ENCODE measurements at regions not wholly inside any gene's neighbourhood (a gene's known extent, or its start where the extent isn't known, plus 50 kb on each side); places are given as distances from the start of the nearest gene placed in this dataset.

DNA sequence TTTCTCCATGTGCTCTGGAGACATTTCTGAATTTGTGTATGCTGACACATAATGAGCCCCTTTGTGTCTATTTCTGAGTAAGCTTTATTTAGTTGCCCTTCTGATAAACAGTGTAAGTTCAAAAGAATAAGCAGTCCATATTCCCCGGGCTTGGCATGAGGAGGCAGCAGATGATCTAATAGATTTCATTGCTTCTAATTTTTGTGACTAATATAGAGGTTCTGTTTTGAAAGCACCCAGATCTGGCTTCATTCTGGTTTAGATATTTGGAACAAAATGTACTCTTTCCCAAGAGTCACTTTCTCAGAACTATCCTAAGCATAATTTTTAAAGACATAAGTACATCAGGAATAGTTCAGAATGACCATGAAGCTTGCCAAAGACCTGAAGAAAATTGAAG lies 290.9 kb downstream of the BTG1 start:
- TF ChIP-seq, protein P1, sequence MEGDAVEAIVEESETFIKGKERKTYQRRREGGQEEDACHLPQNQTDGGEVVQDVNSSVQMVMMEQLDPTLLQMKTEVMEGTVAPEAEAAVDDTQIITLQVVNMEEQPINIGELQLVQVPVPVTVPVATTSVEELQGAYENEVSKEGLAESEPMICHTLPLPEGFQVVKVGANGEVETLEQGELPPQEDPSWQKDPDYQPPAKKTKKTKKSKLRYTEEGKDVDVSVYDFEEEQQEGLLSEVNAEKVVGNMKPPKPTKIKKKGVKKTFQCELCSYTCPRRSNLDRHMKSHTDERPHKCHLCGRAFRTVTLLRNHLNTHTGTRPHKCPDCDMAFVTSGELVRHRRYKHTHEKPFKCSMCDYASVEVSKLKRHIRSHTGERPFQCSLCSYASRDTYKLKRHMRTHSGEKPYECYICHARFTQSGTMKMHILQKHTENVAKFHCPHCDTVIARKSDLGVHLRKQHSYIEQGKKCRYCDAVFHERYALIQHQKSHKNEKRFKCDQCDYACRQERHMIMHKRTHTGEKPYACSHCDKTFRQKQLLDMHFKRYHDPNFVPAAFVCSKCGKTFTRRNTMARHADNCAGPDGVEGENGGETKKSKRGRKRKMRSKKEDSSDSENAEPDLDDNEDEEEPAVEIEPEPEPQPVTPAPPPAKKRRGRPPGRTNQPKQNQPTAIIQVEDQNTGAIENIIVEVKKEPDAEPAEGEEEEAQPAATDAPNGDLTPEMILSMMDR (conservative IDR thresholded peaks at IDR 0.05) = no peak
- no peak overlapping the region for H3K27ac ChIP-seq

DNA sequence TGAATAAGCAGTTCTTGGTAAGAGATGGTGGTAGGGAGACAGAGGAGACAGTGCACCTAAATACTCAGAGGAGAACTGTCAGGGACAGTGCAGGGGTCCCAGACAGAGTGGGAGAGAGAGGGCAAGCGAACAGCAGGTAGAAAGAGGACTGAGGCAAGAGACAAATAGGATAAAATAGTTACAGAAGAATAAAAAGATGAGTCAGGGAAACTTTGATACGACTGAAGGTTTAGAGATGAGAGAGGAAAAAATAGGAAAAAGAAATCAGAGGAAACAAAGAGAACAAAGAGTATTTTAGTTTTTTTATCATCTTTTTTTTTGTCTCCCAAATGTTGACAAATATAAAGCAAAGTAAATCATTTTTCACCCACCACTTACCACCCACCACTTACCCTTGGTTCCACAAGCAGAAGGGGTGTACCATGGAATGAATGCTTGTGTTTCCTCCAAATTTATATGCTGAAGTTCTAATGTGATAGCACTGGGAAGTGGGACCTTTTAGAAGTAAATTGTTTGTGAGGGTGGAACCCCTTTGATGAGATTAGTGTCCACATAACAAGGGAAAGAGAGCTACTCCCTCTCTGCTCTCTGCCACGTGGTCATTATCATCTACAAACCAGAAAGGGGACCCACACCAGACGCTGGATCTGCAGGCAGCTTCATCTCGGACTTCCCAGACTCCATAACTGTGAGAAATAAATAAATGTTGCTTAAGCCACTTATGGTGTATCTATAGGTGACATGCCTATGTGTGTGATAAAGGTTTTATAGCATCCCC lies 292.1 kb downstream of the BTG1 start:
- no peak overlapping the region for H3K27ac ChIP-seq
- TF ChIP-seq, protein P1 (conservative IDR thresholded peaks at IDR 0.05) = no peak

DNA sequence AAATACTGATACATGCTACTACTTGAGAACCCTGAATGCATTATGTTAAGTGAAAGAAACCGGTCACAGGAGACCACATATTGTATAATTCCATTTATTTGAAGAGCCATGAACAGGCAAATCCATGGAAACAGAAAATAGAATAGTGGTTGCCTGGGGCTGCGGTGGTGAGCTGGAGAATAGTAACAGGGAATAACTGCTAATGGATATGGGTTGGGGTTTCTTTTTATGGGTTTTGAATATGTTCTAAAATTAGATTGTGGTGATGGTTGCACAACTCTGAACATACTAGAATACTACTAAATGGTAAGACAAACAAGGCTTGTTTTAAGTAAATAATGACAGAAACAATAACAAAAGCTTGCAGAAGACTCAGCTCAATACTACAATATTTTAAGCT lies 293.0 kb downstream of the BTG1 start:
- TF ChIP-seq, protein P1 (conservative IDR thresholded peaks at IDR 0.05) = no peak
- H3K27ac ChIP-seq = no peak overlapping the region

DNA sequence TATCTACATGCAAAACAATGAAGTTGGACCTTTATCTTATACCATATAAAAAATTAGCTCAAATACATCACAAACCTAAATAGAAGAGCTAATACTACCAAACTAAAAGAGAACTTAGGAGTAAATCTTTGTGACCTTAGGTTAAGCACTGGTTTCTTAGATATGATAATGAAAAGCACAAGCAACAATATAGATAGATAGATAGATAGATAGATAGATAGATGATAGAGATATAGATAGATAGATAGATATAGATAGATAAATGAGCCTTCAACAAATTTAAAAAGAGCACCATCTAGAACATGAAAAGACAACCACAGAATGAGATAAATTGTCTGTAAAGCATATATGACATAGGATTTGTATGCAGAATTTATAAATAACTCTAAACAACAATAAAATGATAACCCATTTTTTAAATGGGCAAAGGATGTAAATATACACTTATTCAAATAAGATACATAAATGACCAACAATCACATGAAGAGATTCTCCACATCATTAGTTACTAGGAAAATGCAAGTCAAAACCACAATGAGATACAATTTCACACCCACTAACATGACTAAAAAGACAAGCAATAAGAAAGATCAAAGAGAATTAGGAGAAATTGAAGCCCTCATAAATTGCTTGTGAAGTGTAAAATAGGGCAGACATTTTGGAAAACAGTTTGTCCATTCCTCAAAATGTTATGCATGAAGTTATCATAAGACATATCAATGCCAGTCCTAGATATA lies 293.7 kb downstream of the BTG1 start:
- TF ChIP-seq, protein P1 (conservative IDR thresholded peaks at IDR 0.05) = no peak
- H3K27ac ChIP-seq = no peak overlapping the region

DNA sequence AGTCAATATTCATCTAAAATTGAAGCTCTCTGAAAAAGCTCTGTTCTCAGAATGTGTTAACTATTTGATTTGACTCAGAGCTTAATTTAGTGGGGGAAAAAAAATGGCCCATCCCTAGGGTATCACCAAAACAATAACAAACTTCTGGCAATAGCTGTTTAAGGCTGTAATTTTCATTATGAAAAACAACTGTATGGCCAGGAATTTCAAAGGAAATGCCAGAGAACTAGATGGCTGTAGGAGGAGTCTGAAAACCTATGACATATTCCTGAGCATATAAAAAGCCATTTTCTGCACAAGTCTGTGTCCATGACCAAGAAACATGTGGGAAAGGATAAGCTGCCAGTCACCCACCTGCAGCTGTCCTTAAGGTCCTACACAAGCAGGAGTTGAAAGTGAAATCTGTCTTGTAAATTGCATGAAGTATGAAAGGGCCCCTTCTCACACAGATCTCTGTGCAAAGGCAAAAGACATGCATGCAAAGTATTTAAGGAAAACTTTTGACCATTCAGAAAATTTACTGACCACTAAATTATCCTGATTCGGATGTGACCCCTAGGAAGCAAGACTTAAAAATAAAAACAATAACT lies 299.1 kb downstream of the BTG1 start:
- no peak overlapping the region for H3K27ac ChIP-seq
- TF ChIP-seq, protein P1 (conservative IDR thresholded peaks at IDR 0.05) = no peak

DNA sequence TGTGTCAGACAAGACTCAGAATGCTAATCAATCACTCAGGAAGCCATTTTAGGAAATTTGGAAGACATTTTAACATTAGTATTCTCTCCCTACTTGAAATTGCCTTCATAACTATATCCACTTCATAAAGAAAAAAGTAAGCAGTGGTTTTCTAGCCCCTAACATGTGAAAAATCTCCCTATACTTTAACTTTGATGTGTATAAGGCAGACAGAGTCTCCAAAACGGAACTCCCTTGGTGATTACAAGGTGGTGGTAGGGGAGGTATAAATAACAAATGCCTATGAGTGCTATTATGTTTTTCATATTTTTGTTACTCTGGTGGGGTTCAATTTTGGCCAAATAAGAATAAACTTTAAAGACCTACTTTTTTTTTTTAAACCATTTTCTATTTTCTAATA lies 300.3 kb downstream of the BTG1 start:
- TF ChIP-seq, protein P1 (conservative IDR thresholded peaks at IDR 0.05) = no peak
- no peak overlapping the region for H3K27ac ChIP-seq

DNA sequence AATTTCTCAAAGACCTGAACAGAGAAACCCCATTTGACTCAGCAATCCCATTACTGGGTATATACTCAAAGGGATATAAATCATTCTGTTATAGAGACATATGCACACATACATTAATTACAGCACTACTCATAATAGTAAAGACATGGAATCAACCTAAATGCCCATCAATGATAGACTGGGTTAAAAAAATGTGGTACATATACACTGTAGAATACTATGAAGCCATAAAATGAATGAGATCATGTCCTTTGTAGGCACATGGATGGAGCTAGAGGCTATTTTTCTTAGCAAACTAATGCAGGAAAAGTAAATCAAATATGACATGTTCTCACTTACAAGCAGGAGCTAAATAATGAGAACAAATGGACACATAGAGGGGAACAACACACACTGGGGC lies 303.8 kb downstream of the BTG1 start:
- TF ChIP-seq, protein P1 (conservative IDR thresholded peaks at IDR 0.05) = no peak
- H3K27ac ChIP-seq = no peak overlapping the region
